H1 (cell line): ENCODE measurements at regions not wholly inside any gene's neighbourhood (a gene's known extent, or its start where the extent isn't known, plus 50 kb on each side); places are given as distances from the start of the nearest gene placed in this dataset.

ENCODE experiments used
- CTCF ChIA-PET: fragments of 300-600 bp; sonication (Branson Sonifier 250); formaldehyde crosslinking; loops from one replicate; lab custom pipeline; 2021; ENCODE audit not compliant: partially characterized antibody; lab: Charles Lee
- POLR2A ChIA-PET: fragments of 300-600 bp; sonication (Branson Sonifier 250); formaldehyde crosslinking; loops from one replicate; lab custom pipeline; 2021; ENCODE audit warnings: inconsistent platforms; ENCODE audit not compliant: partially characterized antibody; lab: Charles Lee
- DNase-seq, 2 experiments: peaks; one replicate each; pipeline versions ENCODE4 v3.0.0 to v3.0.0-alpha.2; 2010 to 2022; ENCODE audit warnings: low spot score in 2 of 2, low read depth in 1 of 2, mixed read lengths in 1 of 2
- FAIRE-seq: peaks from 2 replicates; lab custom pipeline; 2011; peaks lifted over from hg19 to GRCh38; lab: Jason Lieb, UNC
- H2AFZ ChIP-seq: 2 replicates; pipeline ENCODE4 v1.8.1; 2012; ENCODE audit warnings: low read length, inconsistent platforms
- H2AK5ac ChIP-seq: 2 replicates; pipeline ENCODE4 v1.6.1; 2013; ENCODE audit warnings: low read depth, low read length
- H2BK120ac ChIP-seq: replicated peaks from 2 replicates; pipeline ENCODE3; 2013; ENCODE audit warnings: low read depth, low read length, inconsistent platforms
- H2BK12ac ChIP-seq: 2 replicates; pipeline ENCODE4 v1.6.1; 2013; ENCODE audit warnings: low read depth, low read length
- H2BK15ac ChIP-seq: 2 replicates; pipeline ENCODE4 v1.6.1; 2013; ENCODE audit warnings: low read length
- H2BK20ac ChIP-seq: 2 replicates; pipeline ENCODE4 v1.6.1; 2013; ENCODE audit warnings: low read length
- H2BK5ac ChIP-seq: 2 replicates; pipeline ENCODE4 v1.6.1; 2013; ENCODE audit warnings: low read depth, low read length
- H3K14ac ChIP-seq: 2 replicates; pipeline ENCODE4 v1.6.1; 2013; ENCODE audit warnings: inconsistent platforms; ENCODE audit not compliant: insufficient read length
- H3K18ac ChIP-seq: 2 replicates; pipeline ENCODE4 v1.6.1; 2013; ENCODE audit warnings: low read length; ENCODE audit errors: extremely low read depth
- H3K23ac ChIP-seq: 2 replicates; pipeline ENCODE4 v1.6.1; 2013; ENCODE audit warnings: inconsistent platforms; ENCODE audit not compliant: insufficient read length
- H3K23me2 ChIP-seq: 2 replicates; pipeline ENCODE4 v1.6.1; 2013; ENCODE audit warnings: low read depth, low read length
- H3K27ac ChIP-seq: 2 replicates; pipeline ENCODE4 v1.6.1; 2011; ENCODE audit warnings: low read depth, low read length, inconsistent platforms
- H3K27me3 ChIP-seq, 4 experiments: replicated peaks in 1 of 4; 1 replicate in 1 of 4; 2 replicates in 3 of 4; pipeline versions ENCODE4 v1.6.1 to v1.8.1; 2011 to 2013; ENCODE audit warnings: low read length in 3 of 4, mild to moderate bottlenecking in 3 of 4, inconsistent platforms in 2 of 4, mixed read lengths in 2 of 4, moderate library complexity in 1 of 4; ENCODE audit not compliant: control insufficient read depth in 3 of 4, insufficient read depth in 3 of 4; ENCODE audit errors: extremely low read depth in 1 of 4
- H3K36me3 ChIP-seq, 4 experiments: 2 replicates each; pipeline versions ENCODE4 v1.6.1 to v1.8.1; 2011 to 2013; ENCODE audit warnings: mild to moderate bottlenecking in 4 of 4, low read length in 3 of 4, moderate library complexity in 2 of 4, control low read depth in 1 of 4, inconsistent platforms in 1 of 4; ENCODE audit not compliant: insufficient read depth in 4 of 4, control insufficient read depth in 2 of 4
- H3K4ac ChIP-seq: replicated peaks from 2 replicates; pipeline ENCODE3; 2013; ENCODE audit warnings: low read length, low read depth, mixed read lengths, inconsistent platforms; ENCODE audit not compliant: insufficient read length
- H3K4me1 ChIP-seq, 4 experiments: replicated peaks in 1 of 4; 1 replicate in 1 of 4; 2 replicates in 3 of 4; pipeline versions ENCODE4 v1.6.1 to v1.8.1; 2011 to 2013; ENCODE audit warnings: low read length in 3 of 4, inconsistent platforms in 2 of 4, mixed read lengths in 1 of 4; ENCODE audit not compliant: insufficient read depth in 4 of 4, control insufficient read depth in 3 of 4
- H3K4me2 ChIP-seq, 2 experiments: 2 replicates each; pipeline versions ENCODE4 v1.6.1 to v1.8.1; 2011 to 2013; ENCODE audit warnings: low read depth in 2 of 2, low read length in 2 of 2, control low read depth in 1 of 2, inconsistent platforms in 1 of 2, mild to moderate bottlenecking in 1 of 2; ENCODE audit not compliant: insufficient read depth in 1 of 2
- H3K4me3 ChIP-seq, 4 experiments: fragments of 200-600, 300-600 bp in 1 of 4; sonication (generic), shearing (Covaris generic), sonication (Bioruptor Twin) in 1 of 4; 2 replicates each; pipeline versions ENCODE4 v1.5.1 to v1.8.1; 2011 to 2016; ENCODE audit warnings: low read length in 4 of 4, low read depth in 3 of 4, control low read depth in 2 of 4, inconsistent platforms in 2 of 4, mild to moderate bottlenecking in 2 of 4, mixed read lengths in 1 of 4, moderate library complexity in 1 of 4; ENCODE audit not compliant: insufficient read depth in 2 of 4; ENCODE audit errors: extremely low read depth in 1 of 4
- H3K56ac ChIP-seq: replicated peaks from 2 replicates; pipeline ENCODE3; 2013; ENCODE audit warnings: low read depth, mild to moderate bottlenecking, mixed read lengths, low read length, inconsistent platforms; ENCODE audit not compliant: insufficient read length
- H3K79me1 ChIP-seq: 2 replicates; pipeline ENCODE4 v1.6.1; 2013; ENCODE audit warnings: low read depth, low read length, control low read depth
- H3K79me2 ChIP-seq, 2 experiments: 2 replicates each; pipeline versions ENCODE4 v1.6.1 to v1.8.1; 2012 to 2013; ENCODE audit warnings: low read length in 2 of 2, mild to moderate bottlenecking in 2 of 2, inconsistent platforms in 1 of 2; ENCODE audit not compliant: insufficient read depth in 2 of 2, control insufficient read depth in 1 of 2
- H3K9ac ChIP-seq, 4 experiments: replicated peaks in 1 of 4; 1 replicate in 1 of 4; 2 replicates in 3 of 4; pipeline versions ENCODE4 v1.6.1 to v1.8.1; 2011 to 2013; ENCODE audit warnings: low read depth in 3 of 4, low read length in 3 of 4, control low read depth in 2 of 4, mild to moderate bottlenecking in 2 of 4, moderate library complexity in 2 of 4, inconsistent platforms in 1 of 4; ENCODE audit errors: extremely low read depth in 1 of 4
- H3K9me3 ChIP-seq, 2 experiments: 2 replicates each; pipeline versions ENCODE4 v1.6.1 to v1.8.1; 2012 to 2013; ENCODE audit warnings: mild to moderate bottlenecking in 2 of 2, moderate library complexity in 2 of 2, control low read depth in 1 of 2, inconsistent platforms in 1 of 2, low read depth in 1 of 2, low read length in 1 of 2, mixed read lengths in 1 of 2; ENCODE audit not compliant: insufficient read depth in 2 of 2
- H4K20me1 ChIP-seq, 2 experiments: replicated peaks in 1 of 2; 2 replicates each; pipeline versions ENCODE3 to v1.8.1; 2011 to 2013; ENCODE audit warnings: inconsistent platforms in 2 of 2, low read length in 2 of 2, mild to moderate bottlenecking in 1 of 2; ENCODE audit not compliant: insufficient read depth in 2 of 2, control insufficient read depth in 1 of 2
- H4K5ac ChIP-seq: 2 replicates; pipeline ENCODE4 v1.6.1; 2013; ENCODE audit warnings: low read length, low read depth, mixed read lengths, inconsistent platforms; ENCODE audit not compliant: insufficient read length
- H4K8ac ChIP-seq: 2 replicates; pipeline ENCODE4 v1.8.0; 2013; ENCODE audit warnings: mild to moderate bottlenecking, moderate library complexity, low read length, inconsistent platforms; ENCODE audit not compliant: insufficient read depth; ENCODE audit errors: extremely low read depth
- H4K91ac ChIP-seq: replicated peaks from 2 replicates; pipeline ENCODE3; 2013; ENCODE audit warnings: low read length, mixed read lengths, inconsistent platforms; ENCODE audit not compliant: insufficient read length
- CEBPB ChIP-seq: IDR thresholded peaks from 2 replicates; pipeline ENCODE4 v1.6.1; 2012; ENCODE audit warnings: low read depth, low read length
- CTCF ChIP-seq, 3 experiments: IDR thresholded peaks; 1 replicate in 2 of 3; 2 replicates in 1 of 3; pipeline versions ENCODE4 v1.5.1 to v1.6.1; 2011; ENCODE audit warnings: low read length in 3 of 3, mild to moderate bottlenecking in 3 of 3, inconsistent platforms in 2 of 3, low read depth in 1 of 3, moderate library complexity in 1 of 3; ENCODE audit not compliant: insufficient read depth in 1 of 3; ENCODE audit errors: control extremely low read depth in 1 of 3
- KDM1A ChIP-seq: fragments of 200-600, 300-600 bp; sonication (generic); IDR thresholded peaks from 2 replicates; pipeline ENCODE4 v1.7.1; 2016; ENCODE audit warnings: mild to moderate bottlenecking, low read length, borderline replicate concordance
- WGBS, 2 experiments: shearing (Covaris generic) in 1 of 2; methylation state at CpG; one replicate each; pipeline versions ENCODE4 v1.1.6 to v1.1.7; 2013 to 2015; ENCODE audit warnings: low lambda C conversion rate in 2 of 2, mixed read lengths in 2 of 2, inconsistent platforms in 1 of 2, low coverage in 1 of 2, missing lambda C conversion rate in 1 of 2; ENCODE audit not compliant: insufficient replicate concordance in 2 of 2, insufficient coverage in 1 of 2, insufficient read length in 1 of 2; ENCODE audit errors: extremely low coverage in 1 of 2, missing lambda C conversion rate in 1 of 2; 5-methylcytosine and 5-hydroxymethylcytosine counted together

- FAIRE-seq, result no peak
- no peak overlapping the region for H3K4me2 ChIP-seq
- H3K23me2 ChIP-seq, result no peaks in the 10 kb centered on the region
- H2BK120ac ChIP-seq, result no peak overlapping the region
- H3K4me3 ChIP-seq, result no peak overlapping the region
- no peaks in the 10 kb centered on the region for H3K36me3 ChIP-seq
- peaks cover 0 to 3% (median 0%) of the 10 kb centered on the region in 4 experiments; a peak in 2 of 7 replicates for H3K4me1 ChIP-seq
- no peak overlapping the region for H2AFZ ChIP-seq
- no peak overlapping the region for H4K91ac ChIP-seq
- H2AK5ac ChIP-seq, result no peak overlapping the region
- H4K5ac ChIP-seq, result no peak overlapping the region
- H3K14ac ChIP-seq, result no peak overlapping the region
- no peak overlapping the region for H2BK15ac ChIP-seq
- H4K8ac ChIP-seq, result no peak overlapping the region
- H3K9ac ChIP-seq, result no peak overlapping the region
- no peak overlapping the region for H3K27ac ChIP-seq
- no peak overlapping the region for H3K18ac ChIP-seq
- H3K56ac ChIP-seq, result no peak overlapping the region
- TF ChIP-seq CEBPB, result no peak
- no peak for TF ChIP-seq KDM1A
- no peak for TF ChIP-seq CTCF (IDR thresholded peaks at IDR 0.05; ENCODE audit: control extremely low read depth in 1 of 3, insufficient read depth in 1 of 3, low read depth in 1 of 3, low read length in 3 of 3)
- no peaks in the 10 kb centered on the region for H3K9me3 ChIP-seq
- H2BK5ac ChIP-seq, result no peak overlapping the region
- ChIA-PET POLR2A (interaction anchor here (1.5 kb wide), 1 partner anchor 140 kb away, joined by 5 read pairs; the partner anchor contains the start of gene ERCC6L2), CTCF (interaction anchor here (0.8 to 2.9 kb wide), 40 partner anchors 9 to 479 kb away, joined by 3 to 16 read pairs (median 4); partner anchors contain the start of gene ERCC6L2)
- H4K20me1 ChIP-seq, result no peaks in the 10 kb centered on the region
- no peak for DNase-seq
- H3K4ac ChIP-seq, result no peak overlapping the region
- H3K27me3 ChIP-seq, result no peaks in the 10 kb centered on the region
- H3K79me1 ChIP-seq, result no peaks in the 10 kb centered on the region
- H3K23ac ChIP-seq, result no peak overlapping the region
- no peak overlapping the region for H2BK20ac ChIP-seq
- H3K79me2 ChIP-seq, result no peaks in the 10 kb centered on the region
- no peak overlapping the region for H2BK12ac ChIP-seq
- WGBS, 2 experiments, result 90% methylated on average over 1 of the region's 1 CpG; no CpG with 5 or more reads in 1 of the 2 experiments
Measured at GRCh38 chr9:95735701-95736100, 139.8 kb upstream of the ERCC6L2 start.
